B cell (primary cell): ENCODE measurements at regions not wholly inside any gene's neighbourhood (a gene's known extent, or its start where the extent isn't known, plus 50 kb on each side); places are given as distances from the start of the nearest gene placed in this dataset.

Source experiments
- ATAC-seq: fragments of 200-7000 bp; cut with Tn5 transposase; one replicate; pipeline ENCODE4 v1.10.0; 2021; ENCODE audit warnings: low read depth, mild to moderate bottlenecking, moderate number of reproducible peaks, moderate library complexity
- CTCF ChIA-PET: fragments of 350-600 bp; sonication (Branson Sonifier 250); formaldehyde crosslinking; loops from one replicate; lab custom pipeline; 2021; ENCODE audit warnings: antibody characterized with exemption, inconsistent platforms; lab: Charles Lee
- POLR2A ChIA-PET: fragments of 350-600 bp; sonication (Branson Sonifier 250); formaldehyde crosslinking; loops from one replicate; lab custom pipeline; 2021; ENCODE audit warnings: antibody characterized with exemption; lab: Charles Lee
- DNase-seq: peaks from one replicate; pipeline ENCODE4 v3.0.0; 2013
- H2AFZ ChIP-seq: 2 replicates; pipeline ENCODE4 v1.6.1; 2012; ENCODE audit warnings: mild to moderate bottlenecking, low read depth, low read length; ENCODE audit not compliant: insufficient read depth, poor library complexity, severe bottlenecking
- H3K27ac ChIP-seq, 2 donors: 1 replicate in 1 of 2; 2 replicates in 1 of 2; pipeline ENCODE4 v1.5.1; 2012 to 2013; ENCODE audit warnings: low read length in 2 of 2, mild to moderate bottlenecking in 2 of 2, moderate library complexity in 1 of 2
- H3K27me3 ChIP-seq, 4 experiments: fragments of 200-600 bp in 1 of 4; sonication (generic) in 1 of 4; replicated peaks in 1 of 4; 1 replicate in 2 of 4; 2 replicates in 2 of 4; pipeline versions ENCODE4 v1.6.1 to v1.7.0; 2013 to 2016; ENCODE audit warnings: low read length in 3 of 4, mild to moderate bottlenecking in 2 of 4, mixed read lengths in 1 of 4, moderate library complexity in 1 of 4; ENCODE audit not compliant: insufficient read depth in 4 of 4, control insufficient read depth in 3 of 4; ENCODE audit errors: control extremely low read depth in 1 of 4
- H3K36me3 ChIP-seq, 2 experiments: replicated peaks in 1 of 2; 1 replicate in 1 of 2; 2 replicates in 1 of 2; pipeline versions ENCODE4 v1.6.1 to v1.7.1; 2013; ENCODE audit warnings: low read length in 1 of 2; ENCODE audit not compliant: insufficient read depth in 2 of 2, control insufficient read depth in 1 of 2; ENCODE audit errors: control extremely low read depth in 1 of 2, extremely low read depth in 1 of 2
- H3K4me1 ChIP-seq, 2 donors: fragments of 200-600 bp in 1 of 2; sonication (generic) in 1 of 2; 1 replicate in 1 of 2; 2 replicates in 1 of 2; pipeline versions ENCODE4 v1.5.1 to v1.6.1; 2013 to 2017; ENCODE audit warnings: low read length in 2 of 2; ENCODE audit not compliant: control insufficient read depth in 2 of 2, insufficient read depth in 2 of 2
- H3K4me2 ChIP-seq: replicated peaks from 2 replicates; pipeline ENCODE3; 2012; ENCODE audit warnings: mild to moderate bottlenecking, low read depth, low read length; ENCODE audit not compliant: poor library complexity, severe bottlenecking
- H3K4me3 ChIP-seq, 5 experiments: fragments of 200-600 bp in 1 of 5; sonication (generic) in 1 of 5; 1 replicate in 3 of 5; 2 replicates in 2 of 5; pipeline versions ENCODE4 v1.5.1 to v1.7.0; 2011 to 2016; ENCODE audit warnings: low read length in 4 of 5, mild to moderate bottlenecking in 4 of 5, low read depth in 2 of 5, control low read depth in 1 of 5, moderate library complexity in 1 of 5; ENCODE audit not compliant: insufficient read depth in 1 of 5; ENCODE audit errors: control extremely low read depth in 1 of 5, extremely low read depth in 1 of 5
- H3K79me2 ChIP-seq: fragments of 200-600 bp; sonication (generic); one replicate; pipeline ENCODE4 v1.6.0; 2016; ENCODE audit warnings: low read length; ENCODE audit not compliant: control insufficient read depth, insufficient read depth
- H3K9ac ChIP-seq: fragments of 200-600 bp; sonication (generic); 2 replicates; pipeline ENCODE4 v1.6.1; 2017; ENCODE audit warnings: mild to moderate bottlenecking, low read length, moderate library complexity
- H3K9me3 ChIP-seq, 3 donors: one replicate each; pipeline versions ENCODE4 v1.6.1 to v1.7.1; 2013; ENCODE audit warnings: low read length in 2 of 3; ENCODE audit not compliant: control insufficient read depth in 2 of 3, insufficient read depth in 1 of 3; ENCODE audit errors: control extremely low read depth in 1 of 3
- H4K20me1 ChIP-seq: 2 replicates; pipeline ENCODE4 v1.6.0; 2012; ENCODE audit warnings: mild to moderate bottlenecking, low read length; ENCODE audit not compliant: insufficient read depth, control insufficient read depth, poor library complexity, severe bottlenecking
- H3K27ac Mint-ChIP-seq: one replicate; pipeline ENCODE4 v1.8.0; 2021; ENCODE audit warnings: mixed read lengths
- H3K27me3 Mint-ChIP-seq: one replicate; pipeline ENCODE4 v1.8.0; 2021; ENCODE audit warnings: mixed read lengths
- H3K4me1 Mint-ChIP-seq: one replicate; pipeline ENCODE4 v1.8.0; 2021; ENCODE audit warnings: mixed read lengths
- H3K4me3 Mint-ChIP-seq: one replicate; pipeline ENCODE4 v1.8.0; 2021; ENCODE audit warnings: mixed read lengths
- H3K9me3 Mint-ChIP-seq: one replicate; pipeline ENCODE4 v1.8.0; 2022; ENCODE audit warnings: mixed read lengths; ENCODE audit not compliant: insufficient read depth
- CTCF ChIP-seq: fragments of 200-600 bp; IDR thresholded peaks from one replicate; pipeline ENCODE4 v1.8.0; 2022; ENCODE audit warnings: antibody characterized with exemption, mild to moderate bottlenecking
- EZH2 ChIP-seq: IDR thresholded peaks from 2 replicates; pipeline ENCODE4 v1.6.1; 2012; ENCODE audit warnings: borderline replicate concordance, low read depth, mild to moderate bottlenecking, moderate library complexity, low read length; ENCODE audit not compliant: insufficient read depth, poor library complexity, severe bottlenecking
- WGBS: methylation state at CpG from one replicate; pipeline ENCODE4 v1.1.5; 2013; ENCODE audit warnings: missing lambda C conversion rate; ENCODE audit not compliant: insufficient coverage; 5-methylcytosine and 5-hydroxymethylcytosine counted together
- intact Hi-C: fragments of 100-400 bp; cut with micrococcal nuclease; formaldehyde crosslinking; loops from one replicate; pipeline ENCODE4 v1.10.0; 2022

- H3K27me3 ChIP-seq: no peaks in the 10 kb centered on the region
- H3K79me2 ChIP-seq: no peaks in the 10 kb centered on the region
- no peak overlapping the region for H3K4me2 ChIP-seq
- H3K36me3 ChIP-seq: no peaks in the 10 kb centered on the region
- H2AFZ ChIP-seq: no peak overlapping the region
- H3K4me1 ChIP-seq: no peaks in the 10 kb centered on the region
- ChIA-PET CTCF (no interaction called here), POLR2A (no interaction called here)
- no peaks in the 10 kb centered on the region for H3K9me3 ChIP-seq
- Mint-ChIP-seq H3K4me3 (no peak overlapping the region), H3K27me3 (no peaks in the 10 kb centered on the region), H3K9me3 (no peaks in the 10 kb centered on the region), H3K27ac (no peak overlapping the region), H3K4me1 (no peaks in the 10 kb centered on the region)
- intact Hi-C loops: no loop called here
- no peak overlapping the region for H3K9ac ChIP-seq
- no peak overlapping the region for H3K4me3 ChIP-seq
- H4K20me1 ChIP-seq: no peaks in the 10 kb centered on the region
- no peak for TF ChIP-seq EZH2
- no peak for TF ChIP-seq CTCF
- DNase-seq (no peak), ATAC-seq (no peak)
- no peak overlapping the region for H3K27ac ChIP-seq
Measured at GRCh38 chr4:20576861-20577260, 123.4 kb upstream of the PACRGL start.

- TF ChIP-seq CTCF (no peak), EZH2 (no peak)
- ChIA-PET POLR2A (no interaction called here), CTCF (no interaction called here)
- Mint-ChIP-seq H3K9me3 (no peaks in the 10 kb centered on the region), H3K4me1 (no peaks in the 10 kb centered on the region), H3K27me3 (no peaks in the 10 kb centered on the region), H3K27ac (no peak overlapping the region), H3K4me3 (no peak overlapping the region)
- no peaks in the 10 kb centered on the region for H3K4me1 ChIP-seq
- no peak overlapping the region for H3K9ac ChIP-seq
- DNase-seq (no peak), ATAC-seq (no peak)
- no peaks in the 10 kb centered on the region for H3K79me2 ChIP-seq
- no peaks in the 10 kb centered on the region for H3K9me3 ChIP-seq
- H3K27ac ChIP-seq: no peak overlapping the region
- H3K4me2 ChIP-seq: no peak overlapping the region
- no peak overlapping the region for H2AFZ ChIP-seq
- no peak overlapping the region for H3K4me3 ChIP-seq
- H4K20me1 ChIP-seq: no peaks in the 10 kb centered on the region
- H3K27me3 ChIP-seq: no peaks in the 10 kb centered on the region
- intact Hi-C loops: no loop called here
- WGBS: no CpG with 5 or more reads among the region's 2 CpGs
- no peaks in the 10 kb centered on the region for H3K36me3 ChIP-seq
Measured at GRCh38 chr4:20577702-20578101, 122.6 kb upstream of the PACRGL start.
